Tibial artery (tissue), 4 donors: ENCODE measurements at regions not wholly inside any gene's neighbourhood (a gene's known extent, or its start where the extent isn't known, plus 50 kb on each side); places are given as distances from the start of the nearest gene placed in this dataset.
A peak's percentile ranks its signal among the peaks of the same experiment; 100 is the strongest.

Experiments used
- DNase-seq, 2 donors: peaks; one replicate each; pipeline ENCODE4 v3.0.0-alpha.2; 2019
- H3K27ac ChIP-seq, 2 donors: fragments of 200-600 bp; sonication (generic) in 1 of 2; 1 replicate in 1 of 2; 2 replicates in 1 of 2; pipeline ENCODE4 v1.5.1; 2018 to 2019; ENCODE audit warnings: mild to moderate bottlenecking in 1 of 2
- H3K27me3 ChIP-seq, 2 donors: fragments of 200-600 bp; sonication (generic) in 1 of 2; one replicate each; pipeline versions ENCODE4 v1.5.1 to v1.6.0; 2016 to 2019
- H3K36me3 ChIP-seq, 3 donors: fragments of 200-600 bp; sonication (generic) in 2 of 3; one replicate each; pipeline ENCODE4 v1.5.1; 2016 to 2019; ENCODE audit warnings: mild to moderate bottlenecking in 2 of 3
- H3K4me1 ChIP-seq, 4 donors: fragments of 200-600 bp; sonication (generic) in 2 of 4; 1 replicate in 3 of 4; 2 replicates in 1 of 4; pipeline ENCODE4 v1.5.1; 2016 to 2019
- H3K4me3 ChIP-seq, 2 donors: fragments of 200-600 bp; sonication (generic) in 1 of 2; 1 replicate in 1 of 2; 2 replicates in 1 of 2; pipeline ENCODE4 v1.5.1; 2018 to 2019; ENCODE audit warnings: mild to moderate bottlenecking in 2 of 2
- H3K9me3 ChIP-seq, 3 donors: fragments of 200-600 bp; sonication (generic) in 1 of 3; one replicate each; pipeline ENCODE4 v1.5.1; 2016 to 2019
- intact Hi-C: fragments of 100-400 bp; cut with DNase I; formaldehyde crosslinking; loops from one replicate; pipeline ENCODE4 v1.15.0; 2023; ENCODE audit warnings: low total_unique reads
- TF ChIP-seq, protein P1 (sequence below), 2 experiments: fragments of 200-600 bp in 1 of 2; fragments of 450-650 bp in 1 of 2; IDR thresholded peaks; one replicate each; pipeline ENCODE4 v1.5.1; 2017 to 2019; ENCODE audit warnings: antibody characterized with exemption in 2 of 2, mild to moderate bottlenecking in 1 of 2, moderate library complexity in 1 of 2

DNA sequence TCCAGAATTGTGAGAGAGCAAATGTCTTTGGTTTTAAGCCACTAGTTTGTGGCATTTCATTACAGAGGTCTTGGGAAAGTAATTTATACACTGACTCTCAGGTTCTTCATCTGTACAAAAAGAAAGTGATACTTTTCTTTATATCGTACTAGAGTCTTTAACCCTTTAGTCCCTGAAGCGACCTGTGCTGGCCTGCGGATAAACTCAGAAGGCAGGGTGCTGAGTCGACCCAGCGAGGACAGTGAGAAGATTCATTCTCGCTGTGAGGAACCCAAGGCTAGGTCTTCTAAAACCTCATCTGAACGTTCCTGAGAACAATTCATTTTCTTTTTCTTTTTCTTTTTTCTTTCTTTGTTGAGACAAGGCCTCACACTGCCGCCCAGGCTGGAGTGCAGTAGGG lies 514.2 kb upstream of the MGMT start:
- no peaks in the 10 kb centered on the region for H3K4me1 ChIP-seq
- intact Hi-C loops: no loop called here
- H3K4me3 ChIP-seq: no peak overlapping the region
- H3K27me3 ChIP-seq: no peaks in the 10 kb centered on the region
- TF ChIP-seq, protein P1, sequence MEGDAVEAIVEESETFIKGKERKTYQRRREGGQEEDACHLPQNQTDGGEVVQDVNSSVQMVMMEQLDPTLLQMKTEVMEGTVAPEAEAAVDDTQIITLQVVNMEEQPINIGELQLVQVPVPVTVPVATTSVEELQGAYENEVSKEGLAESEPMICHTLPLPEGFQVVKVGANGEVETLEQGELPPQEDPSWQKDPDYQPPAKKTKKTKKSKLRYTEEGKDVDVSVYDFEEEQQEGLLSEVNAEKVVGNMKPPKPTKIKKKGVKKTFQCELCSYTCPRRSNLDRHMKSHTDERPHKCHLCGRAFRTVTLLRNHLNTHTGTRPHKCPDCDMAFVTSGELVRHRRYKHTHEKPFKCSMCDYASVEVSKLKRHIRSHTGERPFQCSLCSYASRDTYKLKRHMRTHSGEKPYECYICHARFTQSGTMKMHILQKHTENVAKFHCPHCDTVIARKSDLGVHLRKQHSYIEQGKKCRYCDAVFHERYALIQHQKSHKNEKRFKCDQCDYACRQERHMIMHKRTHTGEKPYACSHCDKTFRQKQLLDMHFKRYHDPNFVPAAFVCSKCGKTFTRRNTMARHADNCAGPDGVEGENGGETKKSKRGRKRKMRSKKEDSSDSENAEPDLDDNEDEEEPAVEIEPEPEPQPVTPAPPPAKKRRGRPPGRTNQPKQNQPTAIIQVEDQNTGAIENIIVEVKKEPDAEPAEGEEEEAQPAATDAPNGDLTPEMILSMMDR (IDR thresholded peaks at IDR 0.05): no peak
- H3K27ac ChIP-seq: no peak overlapping the region
- no peaks in the 10 kb centered on the region for H3K9me3 ChIP-seq
- no peak for DNase-seq
- H3K36me3 ChIP-seq: no peaks in the 10 kb centered on the region

DNA sequence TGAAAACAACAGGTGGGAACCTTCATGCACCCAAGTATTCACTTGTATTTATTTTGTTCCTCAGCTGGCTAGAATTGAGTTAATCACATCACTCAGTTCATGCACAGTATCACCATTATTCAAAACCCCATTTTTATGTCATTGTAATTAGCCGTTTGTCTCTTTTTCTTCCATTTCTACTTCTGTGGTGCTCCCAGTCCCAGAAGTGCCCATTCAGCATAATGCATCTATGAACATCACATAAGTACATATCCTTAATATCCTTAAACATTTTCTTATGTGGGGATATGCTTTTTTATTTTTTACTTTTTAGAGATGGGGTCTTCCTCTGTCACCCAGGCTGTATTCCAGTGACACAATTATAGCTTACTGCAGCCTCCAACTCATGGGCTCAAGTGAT lies 510.9 kb upstream of the MGMT start:
- TF ChIP-seq, protein P1 (IDR thresholded peaks at IDR 0.05): no peak
- H3K9me3 ChIP-seq: no peaks in the 10 kb centered on the region

DNA sequence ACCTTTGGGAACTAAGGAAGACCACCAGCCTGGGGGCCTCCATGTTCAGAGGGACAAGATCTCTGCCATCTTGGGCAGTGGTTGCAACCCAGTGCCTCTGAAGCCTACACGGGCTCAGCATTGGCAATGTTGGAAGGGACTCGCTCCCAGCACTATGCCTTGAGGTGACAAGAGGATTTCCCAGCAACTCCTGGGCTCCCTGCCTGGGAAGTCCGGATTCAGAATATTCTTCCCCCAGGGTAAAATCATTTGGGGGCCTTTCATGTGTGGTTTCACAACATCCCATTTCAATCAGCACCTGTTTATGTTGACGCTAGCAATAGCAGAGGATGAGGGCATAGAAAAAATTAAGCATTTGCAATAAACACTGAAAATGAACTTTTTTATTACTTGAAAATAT lies 509.8 kb upstream of the MGMT start:
- Histone ChIP-seq H3K4me1 (no peaks in the 10 kb centered on the region), H3K9me3 (no peaks in the 10 kb centered on the region), H3K27me3 (no peaks in the 10 kb centered on the region), H3K36me3 (no peaks in the 10 kb centered on the region), H3K4me3 (no peak overlapping the region), H3K27ac (no peak overlapping the region)
- no peak for DNase-seq
- TF ChIP-seq, protein P1 (IDR thresholded peaks at IDR 0.05): no peak
- intact Hi-C loops: no loop called here

More for the DNA sequence above, 510.9 kb upstream of the MGMT start:
- no peak for DNase-seq
- Histone ChIP-seq H3K4me1 (no peaks in the 10 kb centered on the region), H3K36me3 (no peaks in the 10 kb centered on the region), H3K27me3 (no peaks in the 10 kb centered on the region), H3K4me3 (no peak overlapping the region), H3K27ac (no peak overlapping the region)
- intact Hi-C loops: no loop called here

- Histone ChIP-seq H3K4me1 (no peaks in the 10 kb centered on the region), H3K27ac (no peak overlapping the region), H3K4me3 (no peak overlapping the region), H3K9me3 (no peaks in the 10 kb centered on the region), H3K36me3 (no peaks in the 10 kb centered on the region), H3K27me3 (no peaks in the 10 kb centered on the region)
- intact Hi-C loops: no loop called here
- peak in 1 of 2 donors; percentile 46 for DNase-seq
- TF ChIP-seq, protein P1 (IDR thresholded peaks at IDR 0.05): no peak
These were observed 508.0 kb upstream of the MGMT start for GRCh38 chr10:128958834-128959690.

GRCh38 chr10:128959746-128960145 lies 507.3 kb upstream of the MGMT start:
- intact Hi-C loops: no loop called here
- no peak for DNase-seq
- Histone ChIP-seq H3K4me3 (no peak overlapping the region), H3K36me3 (no peaks in the 10 kb centered on the region), H3K27me3 (no peaks in the 10 kb centered on the region), H3K4me1 (no peaks in the 10 kb centered on the region), H3K9me3 (no peaks in the 10 kb centered on the region), H3K27ac (no peak overlapping the region)
- TF ChIP-seq, protein P1 (IDR thresholded peaks at IDR 0.05): no peak
